ENCODE measurements at regions not wholly inside any gene's neighbourhood (a gene's known extent, or its start where the extent isn't known, plus 50 kb on each side); places are given as distances from the start of the nearest gene placed in this dataset.

DNA sequence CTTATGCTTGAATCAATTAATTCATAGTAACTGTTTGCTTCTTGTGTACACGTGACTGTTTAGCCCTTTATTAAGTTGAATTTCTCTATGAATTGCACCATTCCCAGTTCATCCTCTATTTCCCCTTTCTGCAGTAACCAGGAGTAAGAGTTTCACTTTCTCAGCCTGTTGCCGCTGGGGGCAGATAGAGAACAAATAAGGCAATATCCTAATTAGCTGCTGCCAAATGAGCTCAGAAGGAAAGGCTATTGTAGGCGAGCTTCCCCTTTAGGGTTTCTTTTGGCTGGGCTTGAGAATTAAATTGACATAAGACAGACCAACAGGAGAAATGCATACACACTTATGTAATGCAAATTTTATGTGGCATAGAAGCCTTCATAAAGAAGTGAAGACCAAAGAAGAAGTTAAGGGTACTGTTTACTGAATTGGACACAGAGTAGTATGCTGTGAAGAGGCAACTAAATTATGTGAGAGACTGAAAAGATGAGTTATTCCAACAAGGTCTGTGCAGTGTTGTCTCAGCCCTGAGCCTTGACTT is 1594.7 kb downstream of the TECRL start:
- TF ChIP-seq, protein P1, sequence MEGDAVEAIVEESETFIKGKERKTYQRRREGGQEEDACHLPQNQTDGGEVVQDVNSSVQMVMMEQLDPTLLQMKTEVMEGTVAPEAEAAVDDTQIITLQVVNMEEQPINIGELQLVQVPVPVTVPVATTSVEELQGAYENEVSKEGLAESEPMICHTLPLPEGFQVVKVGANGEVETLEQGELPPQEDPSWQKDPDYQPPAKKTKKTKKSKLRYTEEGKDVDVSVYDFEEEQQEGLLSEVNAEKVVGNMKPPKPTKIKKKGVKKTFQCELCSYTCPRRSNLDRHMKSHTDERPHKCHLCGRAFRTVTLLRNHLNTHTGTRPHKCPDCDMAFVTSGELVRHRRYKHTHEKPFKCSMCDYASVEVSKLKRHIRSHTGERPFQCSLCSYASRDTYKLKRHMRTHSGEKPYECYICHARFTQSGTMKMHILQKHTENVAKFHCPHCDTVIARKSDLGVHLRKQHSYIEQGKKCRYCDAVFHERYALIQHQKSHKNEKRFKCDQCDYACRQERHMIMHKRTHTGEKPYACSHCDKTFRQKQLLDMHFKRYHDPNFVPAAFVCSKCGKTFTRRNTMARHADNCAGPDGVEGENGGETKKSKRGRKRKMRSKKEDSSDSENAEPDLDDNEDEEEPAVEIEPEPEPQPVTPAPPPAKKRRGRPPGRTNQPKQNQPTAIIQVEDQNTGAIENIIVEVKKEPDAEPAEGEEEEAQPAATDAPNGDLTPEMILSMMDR (IDR thresholded peaks at IDR 0.05), result no peak
- no peak for TF ChIP-seq EP300 (IDR thresholded peaks at IDR 0.05)
- TF ChIP-seq POLR2A (IDR thresholded peaks at IDR 0.05), result no peak
- TF ChIP-seq POLR2AphosphoS5 (IDR thresholded peaks at IDR 0.05), result no peak
